GM19023 (cell line): ENCODE measurements at regions not wholly inside any gene's neighbourhood (a gene's known extent, or its start where the extent isn't known, plus 50 kb on each side); places are given as distances from the start of the nearest gene placed in this dataset.

ENCODE experiments used
- ATAC-seq: cut with Tn5 transposase; IDR thresholded peaks from one replicate; pipeline ENCODE4 v1.9.1; 2021; ENCODE audit warnings: mild to moderate bottlenecking, moderate library complexity; ENCODE audit not compliant: unreplicated experiment

GRCh38 chr17:68749349-68750207 lies 148.4 kb upstream of the FAM20A start:
- ATAC-seq = no peak

DNA sequence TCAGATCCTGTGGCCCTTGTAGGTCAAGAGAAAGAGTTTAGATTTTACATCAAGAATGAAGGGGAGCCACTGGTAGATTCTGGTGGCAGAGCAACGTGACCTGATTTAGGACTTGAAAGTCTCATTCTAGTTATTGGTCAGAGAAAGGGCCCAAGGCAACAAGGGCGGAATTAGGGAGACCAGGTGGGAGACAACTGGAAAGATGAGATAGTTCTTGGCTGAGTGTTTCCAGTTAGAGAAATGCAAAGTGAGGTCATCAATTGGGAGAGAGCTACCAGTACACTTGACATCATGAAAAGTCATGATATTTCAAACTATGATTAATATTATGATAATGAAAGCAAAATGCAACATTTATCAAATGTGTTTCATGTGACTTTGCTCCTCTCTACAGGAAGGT lies 147.2 kb upstream of the FAM20A start:
- no peak for ATAC-seq

- ATAC-seq = no peak
These were observed 139.6 kb upstream of the FAM20A start for GRCh38 chr17:68740555-68741447.

DNA sequence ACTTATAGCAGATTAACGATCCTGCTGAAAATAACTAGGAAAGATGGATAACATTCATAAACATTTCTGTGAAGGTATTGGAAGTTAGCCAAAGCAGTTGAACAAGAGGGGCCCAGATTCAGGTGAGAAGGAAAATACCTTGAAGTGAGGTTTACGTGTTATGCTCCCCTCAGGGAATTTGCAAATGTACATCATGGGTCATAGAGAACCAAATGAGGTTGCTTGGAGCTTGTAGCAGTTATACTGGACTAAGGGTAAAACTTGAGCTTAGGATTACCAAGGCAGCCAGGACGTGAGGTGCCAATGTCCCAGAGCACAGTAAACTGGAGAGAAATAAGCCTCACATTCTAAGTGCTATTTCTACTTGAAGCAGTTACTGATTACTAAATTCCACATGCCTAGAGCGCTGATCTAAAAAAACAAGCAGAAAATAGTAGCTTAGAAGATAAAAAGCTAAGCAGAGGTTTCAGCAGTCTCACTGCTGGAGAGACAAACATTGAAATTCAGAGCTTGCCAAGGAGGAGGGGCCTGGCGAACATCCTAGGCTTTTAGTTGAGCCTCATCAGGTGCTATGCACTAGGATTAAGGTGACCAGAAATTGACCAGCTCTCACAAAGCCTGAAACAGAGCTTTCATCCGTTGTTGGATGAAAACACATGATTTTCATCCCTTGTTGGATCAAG lies 136.7 kb upstream of the FAM20A start:
- no peak for ATAC-seq

- ATAC-seq = no peak
These were observed 133.8 kb upstream of the FAM20A start for GRCh38 chr17:68734931-68735330.

DNA sequence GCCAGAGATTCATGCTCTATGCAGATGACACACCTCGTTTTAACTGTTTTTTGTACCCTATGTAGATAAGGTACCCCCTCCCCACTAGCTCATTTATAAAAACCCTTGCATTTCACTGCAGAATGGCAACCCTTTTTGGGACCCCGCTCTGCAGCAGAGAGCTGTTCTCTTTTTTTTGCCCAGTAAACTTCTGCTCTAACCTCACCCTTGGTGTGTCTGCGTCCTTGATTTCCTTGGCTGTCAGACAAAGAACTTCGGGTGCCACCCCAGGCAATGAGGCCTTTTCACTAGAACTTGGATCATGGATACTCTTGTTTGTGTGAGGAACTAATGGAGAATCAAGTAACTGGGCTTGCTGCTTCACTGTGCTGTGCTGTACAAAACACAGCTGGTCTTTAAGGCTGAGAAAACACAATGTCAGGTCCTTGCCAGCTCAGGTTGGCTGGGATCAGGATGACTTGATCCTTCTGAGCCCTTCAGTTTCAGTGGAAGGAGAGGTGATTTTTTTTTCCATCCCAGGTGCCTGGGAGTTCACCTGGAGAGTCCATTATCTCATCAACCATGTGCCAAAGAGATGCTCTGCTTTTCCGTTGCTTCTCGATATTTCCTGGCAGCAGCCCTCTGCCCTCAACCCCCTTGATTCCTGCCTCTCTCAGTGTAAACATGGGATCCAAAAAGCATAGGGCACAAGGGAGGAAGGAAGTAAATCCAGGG lies 133.2 kb upstream of the FAM20A start:
- no peak for ATAC-seq

DNA sequence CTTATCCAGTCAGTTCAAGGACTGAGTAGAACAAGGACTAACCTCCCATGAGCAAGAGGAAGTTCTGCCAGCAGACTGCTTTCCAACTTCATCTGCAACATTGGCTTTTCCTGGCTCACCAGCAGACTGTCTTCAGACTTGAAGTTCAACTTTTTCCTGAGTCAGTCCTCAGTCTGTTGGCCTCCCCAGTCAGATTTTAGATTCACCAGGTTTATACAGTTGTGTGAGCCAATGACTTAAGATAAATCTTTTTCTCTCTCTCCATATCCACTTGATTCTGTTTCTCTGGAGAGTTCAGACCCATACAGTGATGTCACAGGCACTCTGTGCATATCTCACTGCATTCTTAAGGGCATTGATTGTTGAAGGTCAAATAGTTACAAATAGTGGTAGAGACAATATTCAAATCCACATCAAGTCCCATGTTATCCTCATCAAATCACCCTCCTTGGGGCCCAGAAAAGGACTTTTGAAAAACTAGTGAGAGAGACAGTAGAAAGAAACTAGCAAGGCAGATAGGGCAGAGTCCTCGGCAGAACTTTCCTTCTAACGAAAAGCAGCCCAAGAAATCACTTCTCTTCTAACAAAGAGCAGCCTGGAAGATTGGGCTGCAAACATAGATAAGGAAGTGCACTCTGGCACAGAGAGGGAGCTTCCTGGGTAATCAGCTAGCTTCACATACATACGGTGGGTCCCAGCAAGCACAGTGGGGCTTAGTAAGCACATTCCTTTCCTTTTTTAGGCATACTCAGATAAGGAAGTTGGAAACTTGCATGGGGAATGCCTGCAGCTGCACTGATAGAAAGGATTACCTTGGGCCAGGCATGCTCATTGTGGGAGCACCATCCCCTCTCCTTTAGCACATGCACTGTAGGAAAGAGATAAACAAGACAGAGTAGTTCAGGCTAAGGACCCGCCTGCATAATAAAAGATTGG lies 132.3 kb upstream of the FAM20A start:
- no peak for ATAC-seq

DNA sequence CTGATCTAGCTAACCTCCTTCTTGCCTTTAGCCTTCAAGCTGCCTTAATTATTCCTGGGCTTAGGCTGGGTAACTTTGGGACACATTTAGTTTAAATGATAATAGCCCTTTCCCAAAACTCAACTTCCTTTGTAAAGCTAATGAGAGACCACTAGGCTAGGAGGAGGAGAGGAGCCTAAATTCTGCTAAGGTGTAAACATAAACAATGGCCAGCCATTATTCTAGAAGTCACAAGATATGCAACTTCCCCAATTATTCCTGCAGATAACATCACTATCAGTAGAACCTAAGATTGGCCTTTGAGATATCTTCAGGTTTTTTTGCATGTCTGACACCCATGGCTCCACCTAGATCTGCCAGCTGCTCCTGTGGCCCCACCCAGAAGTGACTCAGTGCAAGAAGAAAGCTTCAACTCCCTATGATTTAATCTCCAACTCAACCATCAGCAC lies 131.2 kb upstream of the FAM20A start:
- no peak for ATAC-seq

DNA sequence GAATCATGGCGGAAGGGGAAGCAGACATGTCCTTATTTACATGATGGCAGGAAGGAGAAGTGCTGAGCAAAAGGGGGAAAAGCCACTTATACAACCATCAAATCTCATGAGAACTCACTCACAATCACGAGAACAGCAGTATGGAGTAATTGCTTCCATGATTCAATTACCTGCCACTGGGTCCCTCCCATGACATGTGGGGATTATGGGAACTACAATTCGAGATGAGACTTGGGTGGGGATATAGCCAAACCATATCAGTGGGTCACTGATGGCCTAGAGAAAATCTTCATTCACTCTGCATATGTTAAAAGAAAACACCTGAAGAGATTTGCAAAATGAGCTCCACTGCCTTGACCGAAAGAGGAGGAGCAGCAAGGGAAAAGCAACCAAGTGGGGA lies 130.3 kb upstream of the FAM20A start:
- no peak for ATAC-seq

- no peak for ATAC-seq
These were observed 118.3 kb upstream of the FAM20A start for GRCh38 chr17:68719431-68719830.

DNA sequence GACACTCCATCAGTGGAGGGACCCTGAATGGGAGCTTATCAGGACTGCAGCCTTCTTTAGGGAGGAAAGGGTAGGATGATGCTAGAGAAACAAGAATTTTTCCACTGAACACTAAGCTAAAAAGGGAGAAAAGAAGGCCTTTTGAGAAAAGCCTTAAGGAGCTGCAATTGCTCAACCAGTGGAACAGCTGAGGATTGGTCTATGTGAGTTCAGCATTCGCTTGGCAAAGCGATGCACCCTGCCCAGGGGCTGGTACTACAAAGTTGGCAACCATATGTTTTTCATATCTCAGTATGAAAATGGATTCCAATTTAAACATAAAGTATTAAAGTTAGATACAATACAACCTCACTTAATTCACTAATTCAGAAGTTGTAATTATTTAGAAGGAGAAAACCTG lies 117.8 kb upstream of the FAM20A start:
- no peak for ATAC-seq

DNA sequence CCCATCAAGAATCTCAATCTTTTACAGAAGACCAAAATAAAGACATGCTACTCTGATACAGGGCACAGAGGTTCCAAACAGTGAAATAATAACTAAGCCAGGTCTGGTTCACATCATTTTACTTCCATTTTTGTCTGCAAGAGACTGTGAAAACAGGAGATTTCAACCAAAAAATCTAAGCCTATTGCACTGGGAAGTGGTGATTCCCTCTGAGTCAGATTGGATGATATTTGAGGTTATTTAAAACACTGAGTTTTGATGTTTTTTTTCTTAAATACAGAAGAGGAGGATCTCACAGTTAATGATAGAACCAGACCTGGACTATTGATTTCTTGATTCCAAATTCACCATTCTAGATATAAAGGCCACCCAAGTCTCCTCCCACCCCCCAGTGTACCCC lies 117.3 kb upstream of the FAM20A start:
- ATAC-seq = no peak

- ATAC-seq = no peak
These were observed 113.5 kb upstream of the FAM20A start for GRCh38 chr17:68714676-68715075.

DNA sequence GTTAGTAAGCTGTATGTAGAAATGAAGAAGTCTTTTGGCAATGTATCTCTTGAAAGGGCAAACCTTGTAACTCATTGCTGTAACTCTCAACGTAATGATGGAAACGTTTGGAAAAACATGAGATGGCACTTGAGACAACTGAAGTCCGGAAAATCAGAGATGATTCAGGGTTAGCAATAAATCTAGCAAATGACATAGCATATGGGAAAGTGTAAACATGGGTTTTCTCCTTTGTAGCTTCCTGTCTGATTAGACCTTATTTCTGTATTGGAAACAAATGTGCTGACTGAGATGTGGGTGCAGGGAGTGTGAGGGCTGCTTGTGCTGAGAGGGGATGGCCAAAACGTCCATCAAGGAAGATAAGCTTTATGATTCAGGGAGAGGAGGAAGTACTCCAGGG lies 110.7 kb upstream of the FAM20A start:
- no peak for ATAC-seq

DNA sequence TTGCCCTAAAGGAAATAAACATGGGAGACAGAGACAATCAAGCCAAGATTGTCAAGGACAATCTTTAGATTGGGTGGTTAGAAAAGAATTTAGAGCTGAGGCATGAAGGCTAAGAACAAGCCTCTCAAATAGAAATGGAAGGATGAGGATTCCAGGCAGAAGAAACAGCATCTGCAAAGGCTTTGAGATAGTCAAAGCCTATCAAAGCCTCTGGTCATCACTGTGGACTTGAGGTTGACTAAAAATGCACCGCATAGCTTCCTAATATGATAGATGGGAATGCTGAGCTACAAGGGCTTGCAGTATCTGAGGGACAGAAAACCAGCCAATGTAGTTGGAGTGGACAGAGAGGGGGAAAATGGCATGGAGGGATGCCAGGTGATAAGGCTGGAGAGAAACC lies 109.8 kb upstream of the FAM20A start:
- ATAC-seq = no peak

GRCh38 chr17:68710035-68710780 lies 109.0 kb upstream of the FAM20A start:
- ATAC-seq = no peak

GRCh38 chr17:68709461-68709860 lies 108.3 kb upstream of the FAM20A start:
- no peak for ATAC-seq

DNA sequence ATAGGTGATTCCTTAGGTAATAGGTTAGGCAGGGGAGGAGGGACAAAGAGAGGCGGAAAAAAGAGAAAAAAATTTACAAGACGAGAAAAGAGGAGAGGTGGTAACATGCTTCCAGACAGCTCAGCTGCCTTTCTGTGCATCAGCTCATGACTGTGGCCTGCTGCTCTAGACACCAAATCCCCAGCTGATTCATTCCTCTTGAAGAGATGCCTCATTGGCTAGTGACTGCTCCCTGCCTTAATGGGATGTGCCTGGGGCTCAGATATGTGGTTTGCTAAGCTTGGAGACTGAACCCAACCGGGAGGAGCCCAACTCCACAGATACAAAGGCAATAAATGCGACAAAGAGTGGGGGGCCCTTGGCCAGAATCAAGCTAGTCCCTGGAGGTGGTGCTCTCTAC lies 105.9 kb upstream of the FAM20A start:
- ATAC-seq = no peak

- no peak for ATAC-seq
These were observed 105.3 kb upstream of the FAM20A start for GRCh38 chr17:68706356-68706920.
